DMS79 (cell line): ENCODE measurements at regions not wholly inside any gene's neighbourhood (a gene's known extent, or its start where the extent isn't known, plus 50 kb on each side); places are given as distances from the start of the nearest gene placed in this dataset.
A peak's percentile ranks its signal among the peaks of the same experiment; 100 is the strongest.
"Not testable (repeated sequence)": the region's sequence is repeated elsewhere in the genome, so short reads cannot be mapped to it uniquely, and the experiment has no call there.

Source experiments
- DNase-seq: peaks from one replicate; lab custom pipeline; 2025; lab: John Stamatoyannopoulos, UW

- DNase-seq: no peak
These were observed 181.4 kb upstream of the CACNA2D1 start for GRCh38 chr7:82624965-82625364.

GRCh38 chr7:82624337-82624736 is 180.8 kb upstream of the CACNA2D1 start:
- no peak for DNase-seq

DNA sequence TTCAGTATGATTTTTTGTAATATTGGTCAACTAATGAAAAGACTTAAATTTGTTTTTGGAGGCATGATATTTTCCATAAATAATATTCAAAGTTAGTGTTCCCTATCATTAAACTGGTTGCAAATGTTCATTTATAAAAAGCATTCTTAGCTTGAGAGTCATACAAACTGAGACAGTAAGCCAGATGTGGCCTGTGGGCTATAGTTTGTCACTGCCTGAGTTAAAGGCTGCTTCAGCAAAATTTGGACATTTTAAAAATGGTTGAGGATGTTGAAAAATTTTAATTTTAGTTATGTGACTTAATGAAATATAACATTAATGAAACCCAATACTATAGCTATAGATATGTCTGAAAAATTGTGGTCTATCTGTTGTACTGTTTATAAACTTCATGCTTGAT is 180.2 kb upstream of the CACNA2D1 start:
- DNase-seq: no peak

DNA sequence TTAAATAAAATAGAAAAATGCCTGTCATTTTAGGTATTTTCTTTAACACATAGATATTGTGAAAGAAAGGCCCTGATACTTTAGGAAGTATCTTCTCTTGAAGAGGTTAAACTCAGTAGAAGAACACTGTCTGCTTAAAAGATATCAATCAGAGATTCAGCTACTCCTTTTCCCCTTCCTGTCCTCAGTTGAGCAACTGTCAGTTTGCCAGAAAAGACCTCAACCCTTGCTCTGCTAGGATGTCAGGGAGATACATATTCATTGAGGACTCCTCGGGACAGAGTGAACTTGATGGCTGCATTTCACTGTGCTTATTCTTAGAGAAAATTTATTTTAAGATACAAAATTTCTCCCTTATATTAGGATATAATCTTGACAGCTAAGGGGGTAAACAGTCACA is 173.6 kb upstream of the CACNA2D1 start:
- DNase-seq: no peak

DNA sequence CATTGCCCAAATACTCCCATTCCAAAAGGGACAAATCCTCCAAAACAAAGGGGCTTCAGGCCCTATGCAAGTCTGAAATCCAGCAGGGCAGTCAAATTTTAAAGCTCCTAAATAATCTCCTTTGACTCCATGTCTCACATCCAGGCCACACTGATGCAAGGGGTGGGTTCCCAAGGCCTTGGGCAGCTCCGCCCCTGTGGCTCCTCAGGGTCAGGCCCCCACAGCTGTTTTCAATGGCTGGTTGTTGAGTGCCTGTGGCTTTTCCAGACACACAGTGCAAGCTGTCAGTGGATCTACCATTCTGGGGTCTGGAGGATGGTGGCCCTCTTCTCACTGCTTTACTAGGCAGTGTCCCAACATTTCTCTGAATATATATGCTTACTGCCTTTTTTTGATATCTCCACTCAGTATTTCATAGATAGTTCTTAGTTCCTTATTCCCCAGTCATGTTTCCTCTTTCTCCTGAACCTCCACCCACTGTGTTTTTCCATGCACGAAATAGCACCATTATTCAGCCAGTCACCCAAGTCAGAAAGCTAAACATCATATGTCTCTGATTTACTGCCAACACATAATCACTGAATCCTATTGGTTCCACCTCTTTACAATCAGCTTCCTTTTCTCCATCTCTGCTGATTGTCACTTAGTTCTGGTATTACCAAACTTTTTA is 172.6 kb upstream of the CACNA2D1 start:
- no peak for DNase-seq

DNA sequence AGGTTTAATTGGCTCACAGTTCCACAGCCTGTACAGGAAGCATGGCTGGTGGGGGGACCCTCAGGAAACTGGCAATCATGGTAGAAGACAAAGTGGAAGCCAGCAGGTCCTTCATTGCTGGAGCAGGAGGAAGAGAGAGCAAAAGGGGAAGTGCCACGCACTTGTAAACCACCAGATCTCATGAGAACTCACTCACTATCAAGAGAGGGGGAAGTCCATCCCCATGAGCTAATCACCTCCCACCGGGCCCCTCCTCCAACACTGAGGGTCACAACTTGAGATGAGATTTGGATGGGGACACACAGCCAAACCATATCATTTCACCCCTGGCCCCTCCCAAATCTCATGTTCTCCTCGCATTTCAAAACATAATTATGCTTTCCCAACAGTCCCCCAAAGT is 171.9 kb upstream of the CACNA2D1 start:
- no peak for DNase-seq

GRCh38 chr7:82609746-82610145 is 166.2 kb upstream of the CACNA2D1 start:
- no peak for DNase-seq

DNA sequence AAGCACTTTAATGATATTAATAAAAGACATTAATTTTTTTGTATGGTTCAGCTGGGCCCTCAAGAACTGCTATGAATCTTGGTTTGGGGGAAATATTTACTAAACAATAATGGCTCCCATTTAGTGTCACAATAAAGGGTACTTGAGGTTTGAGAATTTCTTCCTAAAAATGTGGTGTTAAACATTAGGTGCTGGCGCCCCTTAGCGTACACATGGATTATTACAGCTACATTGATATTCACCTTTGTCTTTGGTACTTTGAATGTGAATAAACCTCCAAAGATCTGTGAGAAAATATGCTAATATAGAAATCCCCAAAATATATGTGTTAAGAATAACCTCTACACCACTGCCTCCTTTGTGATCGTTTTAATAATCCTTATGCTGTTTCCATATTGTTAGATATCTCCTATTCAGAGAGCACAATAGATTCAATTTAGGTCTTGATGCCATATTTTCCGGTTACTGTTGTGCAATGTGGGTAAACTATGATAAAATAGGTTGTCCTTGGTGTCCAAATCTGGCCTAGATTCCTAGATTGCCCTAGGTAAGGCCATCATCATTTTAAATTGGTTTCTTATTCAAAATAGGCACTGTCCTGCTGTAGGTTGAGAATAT is 161.8 kb upstream of the CACNA2D1 start:
- peak; percentile 31 for DNase-seq

DNA sequence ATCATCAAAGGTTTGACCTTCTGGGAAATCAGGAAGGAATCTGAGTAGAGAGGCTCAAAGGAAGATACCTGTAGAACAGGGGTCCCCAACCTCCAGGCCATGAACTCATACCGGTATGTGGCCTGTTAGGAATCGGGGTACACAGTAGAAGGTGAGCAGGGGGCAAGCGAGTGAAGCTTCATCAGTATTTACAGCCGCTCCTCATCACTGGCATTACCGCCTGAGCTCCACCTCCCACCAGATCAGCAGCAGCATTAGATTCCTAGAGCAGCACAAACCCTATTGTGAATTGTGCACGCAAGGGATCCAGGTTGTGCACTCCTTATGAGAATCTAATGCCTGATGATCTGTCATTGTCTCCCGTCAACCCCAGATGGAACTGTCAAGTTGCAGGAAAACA is 158.5 kb upstream of the CACNA2D1 start:
- DNase-seq: no peak

- DNase-seq: no peak
These were observed 157.0 kb upstream of the CACNA2D1 start for GRCh38 chr7:82600531-82600930.

GRCh38 chr7:82599895-82600294 is 156.3 kb upstream of the CACNA2D1 start:
- no peak for DNase-seq

DNA sequence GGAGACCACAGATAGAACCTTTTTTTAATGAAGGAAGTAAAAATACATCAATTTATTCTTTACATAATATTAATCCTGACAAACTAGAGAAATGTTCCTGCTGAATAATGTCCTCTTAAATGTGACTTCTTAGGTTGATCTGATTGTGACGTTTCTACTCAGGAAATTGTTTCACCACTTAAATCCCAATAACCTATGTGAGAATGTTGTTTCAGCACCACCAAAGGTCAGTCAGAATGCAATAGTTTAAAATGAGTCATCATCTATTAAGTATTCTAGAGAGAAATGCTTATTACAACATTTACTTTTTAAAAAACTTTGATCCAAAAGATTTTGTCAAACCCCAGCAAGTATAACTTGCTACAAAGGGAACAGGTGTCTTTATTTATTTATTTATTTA is 155.4 kb upstream of the CACNA2D1 start:
- no peak for DNase-seq

GRCh38 chr7:82595795-82596194 is 152.2 kb upstream of the CACNA2D1 start:
- not testable (repeated sequence) for DNase-seq

DNA sequence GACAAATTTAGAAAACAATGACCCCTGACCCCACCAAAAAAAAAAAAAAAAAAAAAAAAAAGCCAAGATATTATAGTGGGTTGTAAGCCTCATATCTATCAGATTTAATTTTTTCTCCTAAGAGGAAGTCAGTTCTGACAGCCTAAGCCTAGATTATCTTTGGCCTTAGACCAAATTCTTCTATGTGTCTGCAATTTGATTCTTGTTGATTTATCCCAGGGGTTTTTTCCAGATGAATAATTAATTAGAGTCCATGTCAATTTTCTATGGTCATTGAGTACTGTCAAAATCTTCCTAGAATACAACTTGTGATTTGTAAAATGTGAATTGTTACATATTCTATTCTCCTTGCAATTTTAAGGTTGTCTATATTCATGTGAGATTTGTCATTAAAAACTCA is 151.6 kb upstream of the CACNA2D1 start:
- DNase-seq: no peak

DNA sequence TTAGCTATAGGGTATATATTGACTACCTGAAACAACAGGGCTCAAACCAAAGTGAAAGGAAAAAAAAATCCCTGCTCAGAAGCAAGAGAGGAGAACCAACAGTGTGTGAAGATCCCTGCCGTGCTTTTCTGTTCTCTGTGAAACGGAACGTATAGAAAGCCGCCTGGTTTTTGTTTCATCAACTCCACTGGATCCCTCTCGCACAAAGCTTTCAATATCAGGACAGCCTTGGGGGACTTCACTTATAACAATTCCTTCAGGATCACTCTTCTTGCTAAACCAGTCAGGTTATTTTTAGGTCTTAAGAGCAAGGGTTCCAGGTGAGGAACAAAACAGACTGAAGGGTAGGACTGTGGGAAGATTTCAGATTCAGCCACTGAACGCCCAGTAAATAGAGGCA is 151.1 kb upstream of the CACNA2D1 start:
- DNase-seq: peak; percentile 41

GRCh38 chr7:82593780-82594179 is 150.2 kb upstream of the CACNA2D1 start:
- no peak for DNase-seq

DNA sequence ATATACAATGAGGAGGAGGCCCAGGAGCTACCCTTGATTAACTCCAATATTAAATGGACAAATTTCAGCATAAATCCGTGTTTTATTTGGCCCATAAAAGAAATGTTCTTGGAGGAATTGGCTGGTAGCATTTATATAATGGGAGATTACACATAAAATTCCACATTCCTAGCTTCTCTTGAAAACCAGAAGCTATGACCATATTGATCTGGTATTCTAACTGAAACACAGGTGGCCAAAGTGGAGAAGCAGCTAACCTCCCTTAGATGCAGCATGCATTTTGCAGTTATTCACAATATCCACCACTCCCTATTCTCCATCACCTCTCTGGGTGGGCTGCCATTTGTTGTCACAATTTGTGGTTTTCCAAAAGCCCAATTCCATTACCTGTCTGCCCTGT is 148.8 kb upstream of the CACNA2D1 start:
- DNase-seq: no peak

- no peak for DNase-seq
These were observed 135.5 kb upstream of the CACNA2D1 start for GRCh38 chr7:82579047-82579446.

DNA sequence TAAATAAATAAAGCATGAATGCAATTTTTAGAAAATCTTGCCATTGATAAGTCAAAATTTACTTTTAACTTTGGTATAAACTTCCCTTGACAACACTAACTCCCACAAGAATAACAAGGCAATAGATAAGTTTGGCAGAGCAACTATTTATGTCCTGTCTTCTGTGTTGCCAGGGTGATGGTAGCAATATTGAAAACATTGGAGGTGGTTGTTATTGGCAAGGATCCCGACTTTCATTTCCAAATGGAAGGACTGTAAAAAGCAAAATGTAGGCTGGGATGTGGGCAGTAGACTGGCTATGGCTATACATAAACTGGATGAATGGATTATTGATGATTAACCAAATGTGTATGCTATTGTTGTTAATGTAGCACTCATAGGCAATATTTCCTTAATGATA is 134.9 kb upstream of the CACNA2D1 start:
- DNase-seq: no peak

GRCh38 chr7:82572195-82572880 is 128.8 kb upstream of the CACNA2D1 start:
- peak; percentile 23 for DNase-seq

- not testable (repeated sequence) for DNase-seq
These were observed 127.5 kb upstream of the CACNA2D1 start for GRCh38 chr7:82571047-82571446.

GRCh38 chr7:82567841-82568240 is 124.3 kb upstream of the CACNA2D1 start:
- DNase-seq: no peak

DNA sequence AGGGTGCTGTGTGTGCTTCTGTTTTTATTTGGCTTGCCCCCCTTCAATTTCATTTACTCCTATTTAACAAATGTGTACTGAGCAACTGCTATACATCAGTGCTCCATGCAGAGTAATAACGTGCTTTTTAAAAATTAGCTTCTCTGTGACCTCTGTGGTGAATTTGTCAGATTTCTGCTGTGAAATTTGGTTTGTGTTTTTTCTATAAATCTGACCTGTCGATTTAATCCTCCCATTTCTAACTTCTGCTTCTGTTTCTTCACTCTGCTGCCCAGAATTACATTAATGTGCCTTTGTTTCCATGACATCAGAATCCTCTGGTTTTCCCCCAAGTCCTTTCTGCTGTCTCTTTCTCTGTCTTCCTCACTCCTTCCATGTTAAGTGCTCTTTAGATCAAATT is 123.8 kb upstream of the CACNA2D1 start:
- DNase-seq: no peak

DNA sequence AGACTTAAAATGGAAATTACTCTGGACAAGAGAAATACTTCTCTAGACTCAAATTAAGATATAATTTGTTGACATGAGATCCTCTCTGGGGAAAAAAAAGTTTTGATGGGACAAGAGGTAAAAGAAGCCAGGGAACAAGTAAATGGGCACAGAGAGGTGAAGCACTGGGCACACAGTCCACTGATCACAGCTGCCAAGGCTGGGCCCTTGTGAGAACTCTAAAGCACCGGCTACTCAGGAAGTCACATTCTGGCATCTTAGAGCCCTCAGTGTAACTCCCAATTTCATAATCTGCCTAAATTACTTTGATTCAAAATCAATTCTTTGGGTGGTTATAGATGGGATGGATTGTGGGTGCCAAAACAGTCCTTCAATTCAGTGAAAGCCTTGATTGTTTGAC is 123.2 kb upstream of the CACNA2D1 start:
- DNase-seq: peak; percentile 7
